ENCODE measurements at regions not wholly inside any gene's neighbourhood (a gene's known extent, or its start where the extent isn't known, plus 50 kb on each side); places are given as distances from the start of the nearest gene placed in this dataset.

- peak; percentile 35 for ATAC-seq
- Mint-ChIP-seq H3K4me3 (no peak overlapping the region), H3K9me3 (no peaks in the 10 kb centered on the region), H3K27me3 (no peaks in the 10 kb centered on the region), H3K4me1 (ENCODE audit: low read depth) (peaks cover 58% of the 10 kb centered on the region), H3K36me3 (ENCODE audit: low read depth) (peaks cover 1% of the 10 kb centered on the region), H3K27ac (peak overlapping the region; percentile 13)
- TF ChIP-seq CTCF (IDR thresholded peaks at IDR 0.05) = no peak
- ChIA-PET CTCF (no interaction called here), POLR2A (interaction anchor here (0.8 to 4.1 kb wide), 5 partner anchors 14 to 164 kb away, joined by 3 to 20 read pairs (median 4); partner anchors contain the start of gene ID2)
- intact Hi-C loops (cut with micrococcal nuclease) = no loop called here
- DNase-seq = peak; percentile 35
These were observed 161.0 kb upstream of the ID2 start for GRCh38 chr2:8520791-8521344.

- intact Hi-C loops (cut with micrococcal nuclease) = no loop called here
- Mint-ChIP-seq H3K27me3 (no peaks in the 10 kb centered on the region), H3K4me1 (ENCODE audit: low read depth) (peaks cover 51% of the 10 kb centered on the region), H3K36me3 (ENCODE audit: low read depth) (peaks cover 1% of the 10 kb centered on the region), H3K4me3 (no peak overlapping the region), H3K9me3 (no peaks in the 10 kb centered on the region), H3K27ac (peak overlapping the region; percentile 71)
- no peak for TF ChIP-seq CTCF (IDR thresholded peaks at IDR 0.05)
- ATAC-seq = no peak
- CTCF ChIA-PET = no interaction called here
- POLR2A ChIA-PET = interaction anchor here (1.1 to 4.1 kb wide), 6 partner anchors 9 to 550 kb away, joined by 3 to 20 read pairs (median 6); partner anchors contain the start of gene ID2
- no peak for DNase-seq
These were observed 159.2 kb upstream of the ID2 start for GRCh38 chr2:8522687-8523086.

GRCh38 chr2:8524388-8524787, 157.5 kb upstream of the ID2 start:
- intact Hi-C loops (cut with micrococcal nuclease) = no loop called here
- Mint-ChIP-seq H3K9me3 (no peaks in the 10 kb centered on the region), H3K4me1 (ENCODE audit: low read depth) (peaks cover 41% of the 10 kb centered on the region), H3K27me3 (no peaks in the 10 kb centered on the region), H3K4me3 (no peak overlapping the region), H3K36me3 (ENCODE audit: low read depth) (peaks cover 1% of the 10 kb centered on the region), H3K27ac (no peak overlapping the region)
- ATAC-seq (no peak), DNase-seq (no peak)
- TF ChIP-seq CTCF (IDR thresholded peaks at IDR 0.05) = no peak
- ChIA-PET POLR2A (interaction anchor here (1.0 to 2.2 kb wide), 3 partner anchors 10 to 36 kb away, joined by 3 to 7 read pairs (median 5); no protein-coding TSS in a partner anchor), CTCF (interaction anchor here (1.2 kb wide), 1 partner anchor 43 kb away, joined by 3 read pairs; no protein-coding TSS in a partner anchor)

DNA sequence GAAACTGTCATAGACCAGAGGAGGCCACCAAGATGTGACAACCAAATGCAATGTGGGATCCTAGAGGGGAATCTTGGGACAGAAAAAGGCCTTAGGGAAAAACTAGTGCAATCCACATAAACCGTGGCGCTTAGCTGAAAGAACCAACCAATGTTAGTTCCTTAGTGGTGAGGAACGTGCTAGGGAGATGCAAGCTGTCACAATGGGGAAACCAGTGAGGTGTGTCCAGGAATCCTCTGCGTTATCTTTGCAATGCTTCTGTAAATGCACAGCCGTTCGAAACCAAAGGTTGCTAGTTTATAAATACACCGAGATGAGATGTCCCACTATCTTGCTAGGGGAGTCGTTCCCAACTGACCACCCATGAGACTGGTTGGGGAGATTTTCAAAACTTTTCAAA, 157.0 kb upstream of the ID2 start:
- Mint-ChIP-seq H3K27me3 (no peaks in the 10 kb centered on the region), H3K9me3 (no peaks in the 10 kb centered on the region), H3K4me1 (ENCODE audit: low read depth) (peaks cover 39% of the 10 kb centered on the region), H3K4me3 (no peak overlapping the region), H3K27ac (no peak overlapping the region), H3K36me3 (ENCODE audit: low read depth) (peaks cover 1% of the 10 kb centered on the region)
- DNase-seq (no peak), ATAC-seq (no peak)
- intact Hi-C loops (cut with micrococcal nuclease) = no loop called here
- TF ChIP-seq CTCF (IDR thresholded peaks at IDR 0.05) = no peak
- CTCF ChIA-PET = interaction anchor here (1.2 kb wide), 1 partner anchor 44 kb away, joined by 3 read pairs; no protein-coding TSS in a partner anchor
- POLR2A ChIA-PET = interaction anchor here (1.1 to 2.2 kb wide), 2 partner anchors 10 to 12 kb away, joined by 5 to 7 read pairs; no protein-coding TSS in a partner anchor

DNA sequence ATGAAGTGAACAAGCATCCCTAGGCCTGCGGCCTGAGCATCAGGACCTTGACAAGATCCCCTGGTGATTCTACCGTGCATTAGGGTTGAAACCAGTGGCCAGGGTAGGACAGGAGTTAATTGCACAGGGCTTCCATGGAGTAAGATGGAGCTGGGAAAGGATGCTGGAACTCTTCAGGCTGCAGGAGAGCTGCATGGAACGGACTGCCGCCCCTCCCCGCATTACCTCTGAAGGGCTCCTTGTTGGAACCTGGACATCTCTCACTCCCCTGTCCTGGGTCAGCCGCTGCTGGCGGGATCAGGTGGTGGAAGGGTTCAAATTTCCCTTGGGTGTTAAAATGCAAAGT, 156.6 kb upstream of the ID2 start:
- ATAC-seq (no peak), DNase-seq (no peak)
- CTCF ChIA-PET = no interaction called here
- POLR2A ChIA-PET = interaction anchor here (1.1 to 2.2 kb wide), 2 partner anchors 11 to 12 kb away, joined by 5 to 7 read pairs; no protein-coding TSS in a partner anchor
- Mint-ChIP-seq H3K9me3 (peaks cover 1% of the 10 kb centered on the region), H3K27ac (no peak overlapping the region), H3K4me3 (no peak overlapping the region), H3K36me3 (ENCODE audit: low read depth) (peaks cover 1% of the 10 kb centered on the region), H3K27me3 (no peaks in the 10 kb centered on the region), H3K4me1 (ENCODE audit: low read depth) (peaks cover 35% of the 10 kb centered on the region)
- TF ChIP-seq CTCF (IDR thresholded peaks at IDR 0.05) = no peak
- intact Hi-C loops (cut with micrococcal nuclease) = no loop called here
